ENCODE measurements at regions not wholly inside any gene's neighbourhood (a gene's known extent, or its start where the extent isn't known, plus 50 kb on each side); places are given as distances from the start of the nearest gene placed in this dataset.

DNA sequence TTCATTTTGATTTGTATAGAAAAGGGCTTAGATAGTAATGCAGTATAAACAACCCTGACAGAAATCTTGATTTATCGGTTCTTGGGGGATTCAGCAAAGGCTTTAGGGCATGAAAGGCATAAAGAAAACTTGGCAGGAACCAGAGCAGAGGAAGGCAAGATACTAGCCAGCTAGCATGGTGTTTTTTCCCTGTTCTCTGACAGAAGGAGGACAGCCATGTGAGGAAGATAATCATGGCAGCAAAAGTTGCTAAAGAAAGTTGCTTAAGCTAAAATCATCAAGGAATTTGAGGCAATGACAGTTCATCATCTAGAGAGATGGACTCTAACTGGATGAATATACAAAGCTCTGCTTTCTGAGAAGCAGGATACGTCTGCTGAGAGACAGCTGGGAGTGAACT is 294.1 kb downstream of the KCNRG start:
- Histone ChIP-seq H3K4me3 (ENCODE audit: low read depth, low read length) (no peak overlapping the region), H3K27me3 (ENCODE audit: control insufficient read depth, insufficient read depth, low read length) (no peaks in the 10 kb centered on the region), H3K36me3 (ENCODE audit: control insufficient read depth, insufficient read depth, low read length) (no peaks in the 10 kb centered on the region)
- FAIRE-seq (no peak), DNase-seq (ENCODE audit: low read depth) (no peak)
- TF ChIP-seq, protein P1, sequence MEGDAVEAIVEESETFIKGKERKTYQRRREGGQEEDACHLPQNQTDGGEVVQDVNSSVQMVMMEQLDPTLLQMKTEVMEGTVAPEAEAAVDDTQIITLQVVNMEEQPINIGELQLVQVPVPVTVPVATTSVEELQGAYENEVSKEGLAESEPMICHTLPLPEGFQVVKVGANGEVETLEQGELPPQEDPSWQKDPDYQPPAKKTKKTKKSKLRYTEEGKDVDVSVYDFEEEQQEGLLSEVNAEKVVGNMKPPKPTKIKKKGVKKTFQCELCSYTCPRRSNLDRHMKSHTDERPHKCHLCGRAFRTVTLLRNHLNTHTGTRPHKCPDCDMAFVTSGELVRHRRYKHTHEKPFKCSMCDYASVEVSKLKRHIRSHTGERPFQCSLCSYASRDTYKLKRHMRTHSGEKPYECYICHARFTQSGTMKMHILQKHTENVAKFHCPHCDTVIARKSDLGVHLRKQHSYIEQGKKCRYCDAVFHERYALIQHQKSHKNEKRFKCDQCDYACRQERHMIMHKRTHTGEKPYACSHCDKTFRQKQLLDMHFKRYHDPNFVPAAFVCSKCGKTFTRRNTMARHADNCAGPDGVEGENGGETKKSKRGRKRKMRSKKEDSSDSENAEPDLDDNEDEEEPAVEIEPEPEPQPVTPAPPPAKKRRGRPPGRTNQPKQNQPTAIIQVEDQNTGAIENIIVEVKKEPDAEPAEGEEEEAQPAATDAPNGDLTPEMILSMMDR (IDR thresholded peaks at IDR 0.05; ENCODE audit: insufficient read depth, low read length, severe bottlenecking), result no peak

DNA sequence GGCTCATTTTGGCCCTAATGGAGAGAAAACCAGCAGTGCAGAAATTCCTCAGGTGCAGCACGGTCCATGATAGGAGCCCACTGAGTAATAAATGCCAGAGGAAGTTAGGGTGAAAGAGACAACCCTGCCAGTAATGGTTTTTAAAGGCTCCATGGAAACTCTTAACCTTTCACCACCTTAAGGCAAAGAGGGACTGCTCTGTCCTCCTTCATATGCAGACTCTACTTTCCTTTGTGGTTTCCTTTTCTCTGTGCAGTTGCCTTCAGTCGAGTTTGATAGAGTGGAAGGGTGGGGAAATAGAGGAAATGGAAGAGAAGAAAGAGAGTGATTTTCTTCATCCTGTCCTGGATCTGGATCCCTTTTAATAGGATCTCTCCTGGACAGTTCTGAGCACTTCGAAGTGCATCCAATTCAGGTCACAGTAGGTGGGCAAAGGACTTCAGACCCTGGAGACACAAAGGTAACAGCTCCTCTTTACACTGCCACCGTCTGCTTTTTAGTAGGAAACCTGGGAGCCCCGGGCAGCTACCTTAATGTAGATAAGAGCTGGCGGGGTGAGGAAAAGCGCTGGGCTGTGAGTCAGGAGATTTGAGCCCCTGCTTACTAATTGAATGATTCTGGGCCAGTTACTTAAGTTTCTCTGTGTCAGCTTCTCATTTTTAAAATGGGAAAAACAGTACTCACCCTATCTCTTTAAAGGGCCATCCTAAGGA is 294.8 kb downstream of the KCNRG start:
- no peaks in the 10 kb centered on the region for H3K27me3 ChIP-seq (ENCODE audit: control insufficient read depth, insufficient read depth, low read length)
- H3K36me3 ChIP-seq (ENCODE audit: control insufficient read depth, insufficient read depth, low read length), result no peaks in the 10 kb centered on the region
- TF ChIP-seq, protein P1 (IDR thresholded peaks at IDR 0.05; ENCODE audit: insufficient read depth, low read length, severe bottlenecking), result no peak
- FAIRE-seq (no peak), DNase-seq (ENCODE audit: low read depth) (no peak)
- H3K4me3 ChIP-seq (ENCODE audit: low read depth, low read length), result no peak overlapping the region

DNA sequence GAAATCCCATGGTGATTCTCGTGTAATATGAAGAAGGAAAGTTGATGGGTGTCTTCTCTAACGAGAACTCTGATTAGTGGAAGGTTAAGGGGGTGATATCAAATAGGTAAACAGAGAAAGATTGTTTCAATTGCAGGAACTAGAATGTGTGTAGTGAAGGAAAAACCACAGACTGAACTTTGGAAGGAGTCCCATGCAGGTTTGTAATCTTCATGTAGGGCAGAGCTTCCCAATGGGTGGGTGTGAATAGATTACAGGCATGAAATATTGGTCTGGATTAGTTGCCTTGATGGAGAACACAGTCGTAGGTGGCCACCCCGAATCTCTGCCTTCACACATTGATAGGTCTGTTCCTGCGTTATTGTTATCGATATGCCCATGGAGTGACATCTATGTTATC is 295.5 kb downstream of the KCNRG start:
- no peak for DNase-seq (ENCODE audit: low read depth)
- TF ChIP-seq, protein P1 (IDR thresholded peaks at IDR 0.05; ENCODE audit: insufficient read depth, low read length, severe bottlenecking), result no peak
- no peak for FAIRE-seq
- H3K27me3 ChIP-seq (ENCODE audit: control insufficient read depth, insufficient read depth, low read length), result no peaks in the 10 kb centered on the region
- H3K4me3 ChIP-seq (ENCODE audit: low read depth, low read length), result no peak overlapping the region
- no peaks in the 10 kb centered on the region for H3K36me3 ChIP-seq (ENCODE audit: control insufficient read depth, insufficient read depth, low read length)

DNA sequence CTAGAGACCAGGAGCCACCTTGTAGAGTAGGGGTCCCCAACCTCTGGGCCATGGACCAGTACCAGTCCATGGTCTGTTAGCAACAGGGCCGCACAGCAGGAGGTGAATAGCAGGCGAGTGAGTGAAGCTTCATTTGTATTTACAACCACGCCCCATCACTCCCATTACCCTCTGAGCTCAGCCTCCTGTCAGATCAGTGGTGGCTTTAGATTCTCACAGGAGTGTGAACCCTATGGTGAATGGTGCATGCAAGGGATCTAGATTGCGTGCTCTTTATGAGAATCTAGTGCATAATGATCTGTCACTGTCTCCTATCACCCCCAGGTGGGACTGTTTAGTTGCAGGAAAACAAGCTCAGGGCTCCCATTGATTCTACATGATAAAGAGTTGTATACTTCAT is 303.6 kb downstream of the KCNRG start:
- FAIRE-seq (no peak), DNase-seq (ENCODE audit: low read depth) (no peak)
- Histone ChIP-seq H3K4me3 (ENCODE audit: low read depth, low read length) (no peak overlapping the region), H3K27me3 (ENCODE audit: control insufficient read depth, insufficient read depth, low read length) (no peaks in the 10 kb centered on the region), H3K36me3 (ENCODE audit: control insufficient read depth, insufficient read depth, low read length) (no peaks in the 10 kb centered on the region)
- TF ChIP-seq, protein P1 (IDR thresholded peaks at IDR 0.05; ENCODE audit: insufficient read depth, low read length, severe bottlenecking), result no peak

DNA sequence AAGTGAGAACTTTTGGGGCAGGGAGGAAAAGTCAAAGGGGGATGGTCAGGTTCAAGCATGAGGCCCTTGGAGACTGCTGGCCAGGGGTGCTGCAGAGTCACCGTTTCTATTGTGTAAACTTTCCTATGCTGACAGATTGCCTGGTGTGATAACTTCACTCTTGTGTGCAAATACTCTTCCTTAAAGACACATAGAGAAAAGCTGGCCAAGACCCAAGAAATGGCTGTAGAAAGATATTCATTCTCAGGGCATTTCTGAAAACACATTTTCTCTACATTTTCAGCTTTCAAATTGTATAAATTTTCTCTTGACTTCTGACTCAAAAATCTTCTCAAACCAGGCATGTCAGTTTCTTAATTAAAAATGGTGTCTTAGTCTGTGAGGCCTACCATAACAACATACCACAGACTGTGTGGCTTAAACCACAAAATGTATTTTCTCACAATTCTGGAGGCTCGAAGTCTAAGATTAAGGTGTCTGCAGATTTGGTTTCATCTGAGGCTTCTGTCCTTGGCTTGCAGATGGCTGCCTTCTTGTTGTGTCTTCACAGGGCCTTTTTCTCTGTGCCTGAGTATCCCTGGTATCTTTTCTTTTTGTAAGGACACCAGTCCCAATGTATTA is 304.5 kb downstream of the KCNRG start:
- TF ChIP-seq, protein P1 (IDR thresholded peaks at IDR 0.05; ENCODE audit: insufficient read depth, low read length, severe bottlenecking), result no peak
- Histone ChIP-seq H3K36me3 (ENCODE audit: control insufficient read depth, insufficient read depth, low read length) (no peaks in the 10 kb centered on the region), H3K4me3 (ENCODE audit: low read depth, low read length) (no peak overlapping the region), H3K27me3 (ENCODE audit: control insufficient read depth, insufficient read depth, low read length) (no peaks in the 10 kb centered on the region)
- FAIRE-seq (no peak), DNase-seq (ENCODE audit: low read depth) (peak; percentile 21)

Data from bronchial epithelial cell (primary cell).